Tibial nerve (tissue), 4 donors: ENCODE measurements at regions not wholly inside any gene's neighbourhood (a gene's known extent, or its start where the extent isn't known, plus 50 kb on each side); places are given as distances from the start of the nearest gene placed in this dataset.

Experiments used
- DNase-seq, 2 donors: peaks; one replicate each; pipeline ENCODE4 v3.0.0-alpha.2; 2019; ENCODE audit warnings: low spot score in 2 of 2
- H3K27ac ChIP-seq, 4 donors: fragments of 200-600 bp; sonication (generic) in 3 of 4; one replicate each; pipeline ENCODE4 v1.5.1; 2017 to 2019; ENCODE audit warnings: mild to moderate bottlenecking in 1 of 4
- H3K27me3 ChIP-seq, 2 donors: fragments of 200-600 bp; sonication (generic) in 1 of 2; one replicate each; pipeline versions ENCODE4 v1.5.1 to v1.6.0; 2017 to 2019
- H3K36me3 ChIP-seq, 3 donors: fragments of 200-600 bp; sonication (generic); one replicate each; pipeline ENCODE4 v1.5.1; 2018 to 2019
- H3K4me1 ChIP-seq, 4 donors: fragments of 200-600 bp; sonication (generic) in 3 of 4; one replicate each; pipeline ENCODE4 v1.5.1; 2017 to 2019
- H3K4me3 ChIP-seq, 4 donors: fragments of 200-600 bp; sonication (generic) in 3 of 4; one replicate each; pipeline ENCODE4 v1.5.1; 2017 to 2019; ENCODE audit warnings: mild to moderate bottlenecking in 1 of 4, moderate library complexity in 1 of 4
- H3K9me3 ChIP-seq, 4 donors: fragments of 200-600 bp; sonication (generic) in 3 of 4; one replicate each; pipeline ENCODE4 v1.5.1; 2017 to 2019
- CTCF ChIP-seq, 5 experiments: fragments of 200-600 bp in 3 of 5; fragments of 450-650 bp in 2 of 5; sonication (generic) in 3 of 5; IDR thresholded peaks; one replicate each; pipeline ENCODE4 v1.5.1; 2016 to 2019; ENCODE audit warnings: antibody characterized with exemption in 5 of 5, mild to moderate bottlenecking in 3 of 5, moderate library complexity in 2 of 5
- EP300 ChIP-seq, 2 donors: sonication (generic); formaldehyde crosslinking; IDR thresholded peaks; one replicate each; pipeline ENCODE4 v1.6.1; 2017; ENCODE audit warnings: antibody characterized with exemption in 2 of 2, mild to moderate bottlenecking in 1 of 2
- POLR2A ChIP-seq, 2 donors: fragments of 450-650 bp; IDR thresholded peaks; one replicate each; pipeline ENCODE4 v1.6.1; 2017; ENCODE audit warnings: antibody characterized with exemption in 2 of 2, mild to moderate bottlenecking in 2 of 2, moderate library complexity in 2 of 2
- WGBS, 2 donors: methylation state at CpG; one replicate each; pipeline ENCODE4 v1.1.5; 2018; 5-methylcytosine and 5-hydroxymethylcytosine counted together

- no peaks in the 10 kb centered on the region for H3K36me3 ChIP-seq
- no peak for DNase-seq
- TF ChIP-seq POLR2A (IDR thresholded peaks at IDR 0.05) (no peak), CTCF (IDR thresholded peaks at IDR 0.05) (no peak), EP300 (IDR thresholded peaks at IDR 0.05) (no peak)
- H3K9me3 ChIP-seq, result no peaks in the 10 kb centered on the region
- no peak overlapping the region for H3K4me3 ChIP-seq
- no peaks in the 10 kb centered on the region for H3K27me3 ChIP-seq
- no peak overlapping the region for H3K27ac ChIP-seq
- H3K4me1 ChIP-seq, result no peaks in the 10 kb centered on the region
- 39 to 46% methylated on average over 2 of the region's 2 CpGs for WGBS, 2 donors
Measured at GRCh38 chr6:145529582-145529981, 205.7 kb downstream of the EPM2A start.

- Histone ChIP-seq H3K27ac (no peak overlapping the region), H3K9me3 (no peaks in the 10 kb centered on the region), H3K4me3 (no peak overlapping the region), H3K4me1 (no peaks in the 10 kb centered on the region), H3K36me3 (no peaks in the 10 kb centered on the region), H3K27me3 (no peaks in the 10 kb centered on the region)
- no peak for TF ChIP-seq EP300 (IDR thresholded peaks at IDR 0.05)
- no peak for DNase-seq
Measured at GRCh38 chr6:145530454-145530853, 204.9 kb downstream of the EPM2A start.

- no peak for TF ChIP-seq EP300 (IDR thresholded peaks at IDR 0.05)
- TF ChIP-seq POLR2A (IDR thresholded peaks at IDR 0.05), result no peak
- no peak for TF ChIP-seq CTCF (IDR thresholded peaks at IDR 0.05)
- H3K9me3 ChIP-seq, result no peaks in the 10 kb centered on the region
- H3K4me3 ChIP-seq, result no peak overlapping the region
- 31 to 53% methylated on average over 1 of the region's 1 CpG for WGBS, 2 donors
- no peaks in the 10 kb centered on the region for H3K27me3 ChIP-seq
- no peaks in the 10 kb centered on the region for H3K36me3 ChIP-seq
- no peak for DNase-seq
- no peaks in the 10 kb centered on the region for H3K4me1 ChIP-seq
- no peak overlapping the region for H3K27ac ChIP-seq
Measured at GRCh38 chr6:145531032-145531431, 204.3 kb downstream of the EPM2A start.

GRCh38 chr6:145531822-145532221, 203.5 kb downstream of the EPM2A start:
- H3K4me1 ChIP-seq, result no peaks in the 10 kb centered on the region
- H3K36me3 ChIP-seq, result no peaks in the 10 kb centered on the region
- WGBS, 2 donors, result 29 to 35% methylated on average over 3 of the region's 3 CpGs
- TF ChIP-seq EP300 (IDR thresholded peaks at IDR 0.05) (no peak), CTCF (IDR thresholded peaks at IDR 0.05) (no peak), POLR2A (IDR thresholded peaks at IDR 0.05) (no peak)
- H3K27ac ChIP-seq, result no peak overlapping the region
- H3K27me3 ChIP-seq, result no peaks in the 10 kb centered on the region
- H3K9me3 ChIP-seq, result no peaks in the 10 kb centered on the region
- no peak for DNase-seq
- H3K4me3 ChIP-seq, result no peak overlapping the region

GRCh38 chr6:145532361-145532760, 203.0 kb downstream of the EPM2A start:
- no peak overlapping the region for H3K27ac ChIP-seq
- WGBS, 2 donors, result 17 to 30% methylated on average over 4 of the region's 4 CpGs
- no peaks in the 10 kb centered on the region for H3K27me3 ChIP-seq
- H3K36me3 ChIP-seq, result no peaks in the 10 kb centered on the region
- no peaks in the 10 kb centered on the region for H3K4me1 ChIP-seq
- no peak for TF ChIP-seq EP300 (IDR thresholded peaks at IDR 0.05)
- no peak for TF ChIP-seq CTCF (IDR thresholded peaks at IDR 0.05)
- TF ChIP-seq POLR2A (IDR thresholded peaks at IDR 0.05), result no peak
- H3K4me3 ChIP-seq, result no peak overlapping the region
- no peaks in the 10 kb centered on the region for H3K9me3 ChIP-seq
- no peak for DNase-seq

GRCh38 chr6:145534989-145535388, 200.3 kb downstream of the EPM2A start:
- Histone ChIP-seq H3K4me3 (no peak overlapping the region), H3K27me3 (no peaks in the 10 kb centered on the region), H3K4me1 (no peaks in the 10 kb centered on the region), H3K27ac (no peak overlapping the region), H3K36me3 (no peaks in the 10 kb centered on the region), H3K9me3 (no peaks in the 10 kb centered on the region)
- 87% methylated on average over 4 of the region's 4 CpGs for WGBS, 2 donors
- TF ChIP-seq POLR2A (IDR thresholded peaks at IDR 0.05) (no peak), CTCF (IDR thresholded peaks at IDR 0.05) (no peak), EP300 (IDR thresholded peaks at IDR 0.05) (no peak)
- no peak for DNase-seq
